K562 (cell line): ENCODE measurements at regions not wholly inside any gene's neighbourhood (a gene's known extent, or its start where the extent isn't known, plus 50 kb on each side); places are given as distances from the start of the nearest gene placed in this dataset.

ENCODE experiments used
- CTCF ChIP-seq, 3 experiments: IDR thresholded peaks in 2 of 3; conservative IDR thresholded peaks in 1 of 3; 2 replicates each; pipeline ENCODE4 v1.5.1; 2011 to 2012; ENCODE audit warnings: low read length in 3 of 3, mild to moderate bottlenecking in 3 of 3, control low read depth in 2 of 3, improper control_type of control experiment in 1 of 3, inconsistent platforms in 1 of 3, low read depth in 1 of 3, mixed read lengths in 1 of 3, moderate library complexity in 1 of 3; ENCODE audit not compliant: insufficient read depth in 2 of 3
- DLX4 ChIP-seq: fragments of 250-450 bp; sonication (Bioruptor Pico); IDR thresholded peaks from 2 replicates; pipeline ENCODE4 v1.6.1; 2021; ENCODE audit warnings: mild to moderate bottlenecking
- E2F6 ChIP-seq, 2 experiments: IDR thresholded peaks; 2 replicates each; pipeline ENCODE4 v1.6.1; 2011; ENCODE audit warnings: borderline replicate concordance in 1 of 2, control low read depth in 1 of 2, low read depth in 1 of 2, low read length in 1 of 2, mild to moderate bottlenecking in 1 of 2, mixed read lengths in 1 of 2, moderate library complexity in 1 of 2; ENCODE audit not compliant: insufficient read depth in 1 of 2, insufficient read length in 1 of 2, poor library complexity in 1 of 2, severe bottlenecking in 1 of 2; ENCODE audit errors: extremely low read depth in 1 of 2
- EZH2 ChIP-seq: IDR thresholded peaks from 2 replicates; pipeline ENCODE4 v1.6.1; 2012; ENCODE audit warnings: low read depth, mild to moderate bottlenecking, inconsistent platforms, low read length, borderline replicate concordance
- RREB1 ChIP-seq: fragments of 250-450 bp; sonication (Bioruptor Pico); IDR thresholded peaks from 2 replicates; pipeline ENCODE4 v1.4.0; 2020
- ZFP1 ChIP-seq: fragments of 450-650 bp; formaldehyde crosslinking; IDR thresholded peaks from 2 replicates; pipeline ENCODE4 v1.4.0; 2020; ENCODE audit warnings: mild to moderate bottlenecking, mixed read lengths
- ZNF146 ChIP-seq: IDR thresholded peaks from one replicate; pipeline ENCODE4 v1.6.1; 2018; ENCODE audit warnings: missing compliant biosample characterization; ENCODE audit not compliant: unreplicated experiment

- TF ChIP-seq CTCF (IDR thresholded peaks at IDR 0.05 in 2 of 3, conservative IDR thresholded peaks at IDR 0.05 in 1 of 3; ENCODE audit: insufficient read depth in 2 of 3, low read depth in 1 of 3, low read length in 3 of 3) = no peak
- no peak for TF ChIP-seq RREB1 (CRISPR knock-in tag)
- no peak for TF ChIP-seq DLX4
- no peak for TF ChIP-seq ZFP1
- no peak for TF ChIP-seq E2F6 (IDR thresholded peaks at IDR 0.05; ENCODE audit: borderline replicate concordance in 1 of 2, extremely low read depth in 1 of 2, insufficient read depth in 1 of 2, insufficient read length in 1 of 2, low read depth in 1 of 2, low read length in 1 of 2, poor library complexity in 1 of 2, severe bottlenecking in 1 of 2)
- no peak for TF ChIP-seq ZNF146 (CRISPR knock-in tag)
- TF ChIP-seq EZH2 = no peak
Measured at GRCh38 chr16:62751218-62751617, 715.0 kb upstream of the CDH8 start.
